Bronchial epithelial cell (primary cell): ENCODE measurements at regions not wholly inside any gene's neighbourhood (a gene's known extent, or its start where the extent isn't known, plus 50 kb on each side); places are given as distances from the start of the nearest gene placed in this dataset.

Experiments used
- DNase-seq: peaks from one replicate; pipeline ENCODE4 v3.0.0-alpha.2; 2010; ENCODE audit warnings: low read depth
- FAIRE-seq: peaks from 2 replicates; lab custom pipeline; 2011; peaks lifted over from hg19 to GRCh38; lab: Jason Lieb, UNC
- H3K27me3 ChIP-seq: 2 replicates; pipeline ENCODE4 v1.5.1; 2011; ENCODE audit warnings: low read length; ENCODE audit not compliant: control insufficient read depth, insufficient read depth
- H3K36me3 ChIP-seq: 2 replicates; pipeline ENCODE4 v1.5.1; 2011; ENCODE audit warnings: low read length; ENCODE audit not compliant: control insufficient read depth, insufficient read depth
- H3K4me3 ChIP-seq: 2 replicates; pipeline ENCODE4 v1.5.1; 2011; ENCODE audit warnings: mild to moderate bottlenecking, low read depth, low read length, control low read depth
- CTCF ChIP-seq: IDR thresholded peaks from 2 replicates; pipeline ENCODE4 v1.5.1; 2011; ENCODE audit warnings: mild to moderate bottlenecking, moderate library complexity, low read length, control low read depth, inconsistent platforms; ENCODE audit not compliant: insufficient read depth, severe bottlenecking

GRCh38 chr3:107045791-107046190, 331.4 kb upstream of the CCDC54 start:
- DNase-seq (no peak), FAIRE-seq (no peak)
- no peak overlapping the region for H3K4me3 ChIP-seq
- no peaks in the 10 kb centered on the region for H3K36me3 ChIP-seq
- no peaks in the 10 kb centered on the region for H3K27me3 ChIP-seq
- no peak for TF ChIP-seq CTCF

GRCh38 chr3:107055181-107055942, 321.9 kb upstream of the CCDC54 start:
- no peak for TF ChIP-seq CTCF
- DNase-seq = no peak
- Histone ChIP-seq H3K4me3 (no peak overlapping the region), H3K27me3 (no peaks in the 10 kb centered on the region), H3K36me3 (no peaks in the 10 kb centered on the region)
- FAIRE-seq = no peak

GRCh38 chr3:107061466-107061865, 315.8 kb upstream of the CCDC54 start:
- no peak for TF ChIP-seq CTCF
- no peak overlapping the region for H3K4me3 ChIP-seq
- FAIRE-seq (no peak), DNase-seq (no peak)
- H3K27me3 ChIP-seq = no peaks in the 10 kb centered on the region
- H3K36me3 ChIP-seq = no peaks in the 10 kb centered on the region

- no peak for DNase-seq
- H3K36me3 ChIP-seq = no peaks in the 10 kb centered on the region
- H3K27me3 ChIP-seq = no peaks in the 10 kb centered on the region
- H3K4me3 ChIP-seq = no peak overlapping the region
- no peak for TF ChIP-seq CTCF
- FAIRE-seq = no peak
These were observed 314.9 kb upstream of the CCDC54 start for GRCh38 chr3:107062310-107062709.

GRCh38 chr3:107062787-107063186, 314.5 kb upstream of the CCDC54 start:
- TF ChIP-seq CTCF = no peak
- FAIRE-seq = no peak

GRCh38 chr3:107063351-107063750, 313.9 kb upstream of the CCDC54 start:
- TF ChIP-seq CTCF = no peak
- Histone ChIP-seq H3K27me3 (no peaks in the 10 kb centered on the region), H3K4me3 (no peak overlapping the region), H3K36me3 (no peaks in the 10 kb centered on the region)
- no peak for FAIRE-seq
- DNase-seq = no peak

More at GRCh38 chr3:107062787-107063186, 314.5 kb upstream of the CCDC54 start:
- Histone ChIP-seq H3K36me3 (no peaks in the 10 kb centered on the region), H3K27me3 (no peaks in the 10 kb centered on the region), H3K4me3 (no peak overlapping the region)
- DNase-seq = no peak
